Osteoblast (primary cell): ENCODE measurements at regions not wholly inside any gene's neighbourhood (a gene's known extent, or its start where the extent isn't known, plus 50 kb on each side); places are given as distances from the start of the nearest gene placed in this dataset.
"Not testable (repeated sequence)": the region's sequence is repeated elsewhere in the genome, so short reads cannot be mapped to it uniquely, and the experiment has no call there.

Source experiments
- DNase-seq: peaks from one replicate; pipeline ENCODE4 v3.0.0; 2011; ENCODE audit warnings: low spot score, mixed read lengths; ENCODE audit not compliant: insufficient read length; ENCODE audit errors: missing footprints
- H2AFZ ChIP-seq: 2 replicates; pipeline ENCODE4 v1.6.0; 2011; ENCODE audit warnings: mild to moderate bottlenecking, low read length
- H3K27ac ChIP-seq: 2 replicates; pipeline ENCODE4 v1.5.1; 2011; ENCODE audit warnings: mild to moderate bottlenecking, low read depth, low read length, moderate library complexity
- H3K27me3 ChIP-seq: 2 replicates; pipeline ENCODE4 v1.6.0; 2012; ENCODE audit warnings: mild to moderate bottlenecking, control low read depth, inconsistent platforms, low read length, moderate library complexity; ENCODE audit not compliant: insufficient read depth
- H3K36me3 ChIP-seq: 2 replicates; pipeline ENCODE4 v1.5.1; 2011; ENCODE audit warnings: mild to moderate bottlenecking, low read length, control low read depth, moderate library complexity; ENCODE audit not compliant: insufficient read depth
- H3K4me1 ChIP-seq: 2 replicates; pipeline ENCODE4 v1.5.1; 2011; ENCODE audit warnings: mild to moderate bottlenecking, low read length, control low read depth, moderate library complexity; ENCODE audit not compliant: insufficient read depth
- H3K4me2 ChIP-seq: 2 replicates; pipeline ENCODE4 v1.6.0; 2011; ENCODE audit warnings: mild to moderate bottlenecking, low read length; ENCODE audit not compliant: insufficient read depth
- H3K4me3 ChIP-seq: fragments of 200-600 bp; sonication (generic); 3 replicates; pipeline ENCODE4 v1.5.1; 2012; ENCODE audit warnings: mild to moderate bottlenecking, low read length, inconsistent platforms; ENCODE audit not compliant: insufficient read depth
- H3K79me2 ChIP-seq: 2 replicates; pipeline ENCODE4 v1.6.0; 2012; ENCODE audit warnings: mild to moderate bottlenecking, low read length, control low read depth, inconsistent platforms; ENCODE audit not compliant: insufficient read depth
- H3K9me3 ChIP-seq: 2 replicates; pipeline ENCODE4 v1.5.1; 2011; ENCODE audit warnings: low read depth, low read length, control low read depth
- H4K20me1 ChIP-seq: 2 replicates; pipeline ENCODE4 v1.6.0; 2012; ENCODE audit warnings: mild to moderate bottlenecking, low read length, control low read depth; ENCODE audit not compliant: insufficient read depth
- CTCF ChIP-seq: IDR thresholded peaks from 2 replicates; pipeline ENCODE4 v1.5.1; 2011; ENCODE audit warnings: mild to moderate bottlenecking, low read depth, low read length, moderate library complexity; ENCODE audit errors: extremely low read depth

GRCh38 chr18:70553245-70553935 lies 264.5 kb downstream of the SOCS6 start:
- H3K9me3 ChIP-seq, result no peaks in the 10 kb centered on the region
- H4K20me1 ChIP-seq, result no peaks in the 10 kb centered on the region
- H3K79me2 ChIP-seq, result no peaks in the 10 kb centered on the region
- H3K4me2 ChIP-seq, result no peak overlapping the region
- no peak overlapping the region for H3K27ac ChIP-seq
- DNase-seq, result no peak
- H3K4me1 ChIP-seq, result no peaks in the 10 kb centered on the region
- no peak for TF ChIP-seq CTCF
- no peak overlapping the region for H3K4me3 ChIP-seq
- no peak overlapping the region for H2AFZ ChIP-seq
- no peaks in the 10 kb centered on the region for H3K36me3 ChIP-seq
- no peaks in the 10 kb centered on the region for H3K27me3 ChIP-seq

GRCh38 chr18:70536370-70537062 lies 247.7 kb downstream of the SOCS6 start:
- Histone ChIP-seq H3K27ac (no peak overlapping the region), H3K79me2 (no peaks in the 10 kb centered on the region), H2AFZ (no peak overlapping the region), H3K4me3 (no peak overlapping the region), H3K9me3 (no peaks in the 10 kb centered on the region), H3K27me3 (no peaks in the 10 kb centered on the region), H3K4me1 (no peaks in the 10 kb centered on the region), H4K20me1 (no peaks in the 10 kb centered on the region), H3K36me3 (no peaks in the 10 kb centered on the region), H3K4me2 (no peak overlapping the region)
- DNase-seq, result no peak
- TF ChIP-seq CTCF, result no peak

DNA sequence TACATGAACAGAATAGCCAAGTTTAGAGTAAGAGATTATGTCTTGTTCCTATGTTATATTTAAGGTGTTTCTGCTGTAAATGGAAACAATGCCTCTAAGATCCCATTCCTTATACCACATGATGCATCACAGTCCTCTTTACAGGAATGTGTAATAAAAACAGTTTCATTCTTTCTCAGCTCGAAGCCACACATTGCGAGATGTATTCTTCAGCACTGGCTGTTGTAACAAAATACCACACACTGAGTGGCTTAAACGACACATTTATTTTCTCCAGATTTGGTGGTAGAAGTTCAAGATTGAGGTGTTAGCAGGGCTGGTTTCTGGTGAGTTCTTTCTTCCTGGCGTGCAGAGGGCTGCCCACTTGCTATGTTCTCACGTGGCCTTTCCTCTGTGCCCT lies 246.2 kb downstream of the SOCS6 start:
- Histone ChIP-seq H3K9me3 (no peaks in the 10 kb centered on the region), H3K36me3 (no peaks in the 10 kb centered on the region), H3K4me3 (no peak overlapping the region), H3K27me3 (no peaks in the 10 kb centered on the region), H3K4me1 (no peaks in the 10 kb centered on the region), H3K27ac (no peak overlapping the region), H3K4me2 (no peak overlapping the region), H4K20me1 (no peaks in the 10 kb centered on the region), H2AFZ (no peak overlapping the region), H3K79me2 (no peaks in the 10 kb centered on the region)
- DNase-seq, result no peak
- no peak for TF ChIP-seq CTCF

DNA sequence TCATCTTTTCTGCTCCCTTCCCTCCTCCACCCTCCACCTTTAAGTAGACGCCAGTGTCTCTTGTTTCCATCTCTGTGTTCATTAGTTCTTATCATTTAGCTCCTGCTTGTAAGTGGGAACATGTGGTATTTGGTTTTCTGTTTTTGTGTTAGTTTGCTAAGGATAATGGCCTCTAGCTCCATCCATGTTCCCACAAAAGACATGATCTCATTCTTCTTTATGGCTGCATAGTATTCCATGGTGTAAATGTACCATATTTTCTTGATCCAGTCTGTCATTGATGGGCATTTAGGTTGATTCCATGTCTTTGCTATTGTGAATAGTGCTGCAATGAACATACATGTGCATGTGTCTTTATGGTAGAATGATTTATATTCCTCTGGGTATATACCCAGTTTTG lies 236.5 kb downstream of the SOCS6 start:
- not testable (repeated sequence) for H3K4me3 ChIP-seq, H3K79me2 ChIP-seq, H3K4me2 ChIP-seq, H4K20me1 ChIP-seq, H3K27me3 ChIP-seq, H2AFZ ChIP-seq, H3K36me3 ChIP-seq, H3K27ac ChIP-seq, DNase-seq, H3K9me3 ChIP-seq, H3K4me1 ChIP-seq
